HepG2 (cell line): ENCODE measurements at regions not wholly inside any gene's neighbourhood (a gene's known extent, or its start where the extent isn't known, plus 50 kb on each side); places are given as distances from the start of the nearest gene placed in this dataset.

Experiments
- ATAC-seq: fragments of 200-7000 bp; cut with Tn5 transposase; 3 replicates; pipeline ENCODE4 v1.9.1; 2020; ENCODE audit warnings: mild to moderate bottlenecking, moderate library complexity
- BruUV-seq: library from RNA; stranded (reverse); fragments of 400-500 nt; replicated peaks from 2 replicates; lab custom pipeline; 2021; lab: Mats Ljungman, UMichigan
- CTCF ChIA-PET: fragments of 300-600 bp; formaldehyde crosslinking; extraction: SDS; loops from one replicate; lab custom pipeline; 2021; ENCODE audit warnings: low total read pairs, inconsistent platforms, low intra/inter-chr PET ratio; lab: Yijun Ruan, JAX
- POLR2A ChIA-PET: fragments of 350-600 bp; sonication (Branson Sonifier 250); formaldehyde crosslinking; loops from one replicate; lab custom pipeline; 2020; ENCODE audit warnings: antibody characterized with exemption, inconsistent platforms; lab: Yijun Ruan, JAX
- DNase-seq: peaks from one replicate; pipeline ENCODE4 v3.0.0-alpha.2; 2015; ENCODE audit warnings: low spot score
- FAIRE-seq: peaks from 3 replicates; lab custom pipeline; 2011; peaks lifted over from hg19 to GRCh38; lab: Jason Lieb, UNC
- H2AFZ ChIP-seq: one replicate; pipeline ENCODE4 v1.6.1; 2011; ENCODE audit warnings: low read length, inconsistent platforms
- H3K27ac ChIP-seq: fragments of 300-600 bp; 3 replicates; pipeline ENCODE4 v1.8.0; 2011; ENCODE audit warnings: mixed run types, mild to moderate bottlenecking, mixed read lengths, low read length, inconsistent platforms; ENCODE audit not compliant: insufficient read depth; ENCODE audit errors: extremely low read length
- H3K27me3 ChIP-seq, 2 experiments: fragments of 200-600 bp in 1 of 2; 2 replicates in 1 of 2; 3 replicates in 1 of 2; pipeline versions ENCODE4 v1.6.0 to v1.8.0; 2011; ENCODE audit warnings: low read length in 2 of 2, mild to moderate bottlenecking in 2 of 2, moderate library complexity in 2 of 2, inconsistent platforms in 1 of 2; ENCODE audit not compliant: insufficient read depth in 2 of 2, control insufficient read depth in 1 of 2
- H3K36me3 ChIP-seq, 2 experiments: fragments of 200-600 bp in 1 of 2; replicated peaks in 1 of 2; 2 replicates in 1 of 2; 3 replicates in 1 of 2; pipeline versions ENCODE4 v1.5.1 to v1.8.0; 2011; ENCODE audit warnings: low read length in 2 of 2, inconsistent platforms in 1 of 2; ENCODE audit not compliant: insufficient read depth in 2 of 2, control insufficient read depth in 1 of 2
- H3K4me1 ChIP-seq: 2 replicates; pipeline ENCODE4 v1.5.1; 2012; ENCODE audit warnings: low read length, inconsistent platforms; ENCODE audit not compliant: insufficient read depth
- H3K4me2 ChIP-seq: 2 replicates; pipeline ENCODE4 v1.6.0; 2011; ENCODE audit warnings: low read depth, low read length, inconsistent platforms
- H3K4me3 ChIP-seq, 3 experiments: fragments of 200-600 bp in 1 of 3; sonication (generic), shearing (Covaris generic) in 1 of 3; replicated peaks in 1 of 3; 2 replicates each; pipeline ENCODE4 v1.5.1; 2011 to 2016; ENCODE audit warnings: low read length in 3 of 3, inconsistent platforms in 2 of 3, low read depth in 2 of 3, mild to moderate bottlenecking in 2 of 3, control low read depth in 1 of 3, mixed read lengths in 1 of 3; ENCODE audit not compliant: insufficient read depth in 1 of 3
- H3K79me2 ChIP-seq: one replicate; pipeline ENCODE4 v1.6.1; 2011; ENCODE audit warnings: low read length, inconsistent platforms; ENCODE audit not compliant: insufficient read depth
- H3K9ac ChIP-seq: 2 replicates; pipeline ENCODE4 v1.6.0; 2011; ENCODE audit warnings: mild to moderate bottlenecking, low read depth, low read length, inconsistent platforms; ENCODE audit not compliant: insufficient read depth
- H3K9me3 ChIP-seq: 2 replicates; pipeline ENCODE4 v1.5.1; 2012; ENCODE audit warnings: mild to moderate bottlenecking, low read length
- H4K20me1 ChIP-seq: 2 replicates; pipeline ENCODE4 v1.6.0; 2011; ENCODE audit warnings: inconsistent platforms, mild to moderate bottlenecking, low read length, moderate library complexity; ENCODE audit not compliant: insufficient read depth
- HNRNPK ChIP-seq: fragments of 200-400 bp; formaldehyde crosslinking; IDR thresholded peaks from 2 replicates; pipeline ENCODE4 v1.6.1; 2018; ENCODE audit warnings: low read length, low read depth, moderate library complexity, mild to moderate bottlenecking; ENCODE audit not compliant: poor library complexity, severe bottlenecking
- KDM1A ChIP-seq: IDR thresholded peaks from 2 replicates; pipeline ENCODE4 v1.6.1; 2016; ENCODE audit warnings: missing compliant biosample characterization
- KLF13 ChIP-seq: sonication (generic); formaldehyde crosslinking; IDR thresholded peaks from 2 replicates; pipeline ENCODE4 v1.4.0; 2020; ENCODE audit warnings: mild to moderate bottlenecking, missing genetic modification reagents
- MED13 ChIP-seq: sonication (generic); formaldehyde crosslinking; IDR thresholded peaks from 2 replicates; pipeline ENCODE4 v1.5.0; 2020; ENCODE audit warnings: missing genetic modification reagents
- MIER2 ChIP-seq: IDR thresholded peaks from 2 replicates; pipeline ENCODE4 v1.6.1; 2016; ENCODE audit warnings: missing biosample characterization, missing genetic modification reagents
- NFATC3 ChIP-seq: sonication (generic); formaldehyde crosslinking; IDR thresholded peaks from 2 replicates; pipeline ENCODE4 v1.5.1; 2020; ENCODE audit warnings: mild to moderate bottlenecking, missing genetic modification reagents
- NR2F6 ChIP-seq, 2 experiments: IDR thresholded peaks; 2 replicates each; pipeline ENCODE4 v1.6.1; 2016; ENCODE audit warnings: antibody characterized with exemption in 1 of 2, mild to moderate bottlenecking in 1 of 2
- PHF8 ChIP-seq: sonication (generic); formaldehyde crosslinking; IDR thresholded peaks from 2 replicates; pipeline ENCODE4 v1.5.0; 2020; ENCODE audit warnings: missing genetic modification reagents
- RBM22 ChIP-seq: fragments of 200-400 bp; formaldehyde crosslinking; optimal IDR thresholded peaks from 2 replicates; pipeline ENCODE3; 2017; ENCODE audit warnings: mild to moderate bottlenecking, low read length, moderate library complexity
- RFXAP ChIP-seq: sonication (generic); formaldehyde crosslinking; IDR thresholded peaks from 2 replicates; pipeline ENCODE4 v1.4.0; 2020; ENCODE audit warnings: missing genetic modification reagents, borderline replicate concordance
- TBL1XR1 ChIP-seq: fragments of 150-350 bp; IDR thresholded peaks from 2 replicates; pipeline ENCODE4 v1.6.1; 2014; ENCODE audit warnings: borderline replicate concordance, low read length; ENCODE audit not compliant: partially characterized antibody
- TEAD3 ChIP-seq: optimal IDR thresholded peaks from 2 replicates; pipeline ENCODE3; 2016; ENCODE audit warnings: borderline replicate concordance
- ZNF367 ChIP-seq: sonication (generic); formaldehyde crosslinking; IDR thresholded peaks from 2 replicates; pipeline ENCODE4 v1.4.0; 2020; ENCODE audit warnings: missing genetic modification reagents, borderline replicate concordance
- ZNF383 ChIP-seq: sonication (generic); formaldehyde crosslinking; IDR thresholded peaks from 2 replicates; pipeline ENCODE4 v1.4.0; 2020; ENCODE audit warnings: missing genetic modification reagents, mild to moderate bottlenecking, borderline replicate concordance
- ZNF572 ChIP-seq: sonication (generic); formaldehyde crosslinking; IDR thresholded peaks from 2 replicates; pipeline ENCODE4 v1.5.1; 2020; ENCODE audit warnings: mild to moderate bottlenecking, missing genetic modification reagents
- ZNF674 ChIP-seq: sonication (generic); formaldehyde crosslinking; IDR thresholded peaks from 2 replicates; pipeline ENCODE4 v1.5.0; 2020; ENCODE audit warnings: low read depth, mild to moderate bottlenecking, missing genetic modification reagents
- ZNF746 ChIP-seq: sonication (generic); formaldehyde crosslinking; IDR thresholded peaks from 2 replicates; pipeline ENCODE4 v1.8.0; 2022; ENCODE audit warnings: mild to moderate bottlenecking, missing genetic modification reagents
- WGBS: methylation state at CpG from one replicate; pipeline ENCODE4 v1.1.6; 2017; ENCODE audit warnings: low lambda C conversion rate; 5-methylcytosine and 5-hydroxymethylcytosine counted together
- in situ Hi-C: cut with HindIII; loops from 2 replicates; pipeline ENCODE4 v1.10.0; 2017; ENCODE audit warnings: low pct_unique_long_range_greater_than_20kb; ENCODE audit not compliant: extremely low pct_ligation_motif_present
- intact Hi-C: fragments of 100-400 bp; cut with micrococcal nuclease; formaldehyde crosslinking; loops from one replicate; pipeline ENCODE4 v1.10.0; 2022; ENCODE audit not compliant: unreplicated experiment
- TF ChIP-seq, protein P1 (sequence below): IDR thresholded peaks from 2 replicates; pipeline ENCODE4 v1.6.1; 2016; ENCODE audit warnings: control low read depth
- TF ChIP-seq, protein P2 (sequence below): IDR thresholded peaks from 2 replicates; pipeline ENCODE4 v1.6.1; 2016; ENCODE audit warnings: low read depth, missing genetic modification reagents, missing compliant biosample characterization
- TF ChIP-seq, protein P3 (sequence below): IDR thresholded peaks from 2 replicates; pipeline ENCODE4 v1.6.1; 2016

DNA sequence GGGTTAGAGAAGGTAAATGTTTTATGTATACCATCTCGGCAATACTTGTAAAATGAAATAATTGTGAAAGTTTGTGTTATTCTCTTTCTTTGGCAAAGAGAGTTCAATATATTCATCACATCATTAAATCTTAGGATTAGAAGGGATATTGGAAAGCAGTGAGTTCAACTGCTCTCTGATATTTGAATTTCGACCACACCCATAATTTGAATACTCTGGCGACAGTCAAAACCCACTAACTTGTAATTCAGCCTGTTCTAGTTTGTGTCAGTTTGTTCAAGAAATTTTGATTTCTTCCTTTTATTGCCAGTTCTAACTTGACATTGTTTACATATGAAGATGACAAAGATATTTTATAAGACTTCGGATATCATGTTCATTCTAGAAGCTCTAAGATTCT is 1380.5 kb upstream of the CDH8 start:
- ChIA-PET CTCF (no interaction called here), POLR2A (no interaction called here)
- no peak overlapping the region for H3K4me2 ChIP-seq
- peaks cover 36% of the 10 kb centered on the region for H3K9me3 ChIP-seq
- H3K36me3 ChIP-seq: no peaks in the 10 kb centered on the region
- H3K9ac ChIP-seq: no peak overlapping the region
- TF ChIP-seq ZNF674 (CRISPR knock-in tag) (no peak), RBM22 (no peak), ZNF572 (CRISPR knock-in tag) (no peak), KDM1A (no peak), TBL1XR1 (no peak), PHF8 (CRISPR knock-in tag) (no peak), TEAD3 (no peak), NR2F6 (IDR thresholded peaks at IDR 0.05) (no peak), NR2F6 (CRISPR knock-in tag; IDR thresholded peaks at IDR 0.05) (no peak), MED13 (CRISPR knock-in tag) (no peak), HNRNPK (no peak), NFATC3 (CRISPR knock-in tag) (no peak), ZNF746 (no peak), ZNF367 (CRISPR knock-in tag) (no peak), KLF13 (CRISPR knock-in tag) (no peak), RFXAP (no peak), ZNF383 (CRISPR knock-in tag) (no peak), MIER2 (CRISPR knock-in tag) (no peak)
- TF ChIP-seq, protein P1, sequence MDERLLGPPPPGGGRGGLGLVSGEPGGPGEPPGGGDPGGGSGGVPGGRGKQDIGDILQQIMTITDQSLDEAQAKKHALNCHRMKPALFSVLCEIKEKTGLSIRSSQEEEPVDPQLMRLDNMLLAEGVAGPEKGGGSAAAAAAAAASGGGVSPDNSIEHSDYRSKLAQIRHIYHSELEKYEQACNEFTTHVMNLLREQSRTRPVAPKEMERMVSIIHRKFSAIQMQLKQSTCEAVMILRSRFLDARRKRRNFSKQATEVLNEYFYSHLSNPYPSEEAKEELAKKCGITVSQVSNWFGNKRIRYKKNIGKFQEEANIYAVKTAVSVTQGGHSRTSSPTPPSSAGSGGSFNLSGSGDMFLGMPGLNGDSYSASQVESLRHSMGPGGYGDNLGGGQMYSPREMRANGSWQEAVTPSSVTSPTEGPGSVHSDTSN: no peak
- TF ChIP-seq, protein P2, sequence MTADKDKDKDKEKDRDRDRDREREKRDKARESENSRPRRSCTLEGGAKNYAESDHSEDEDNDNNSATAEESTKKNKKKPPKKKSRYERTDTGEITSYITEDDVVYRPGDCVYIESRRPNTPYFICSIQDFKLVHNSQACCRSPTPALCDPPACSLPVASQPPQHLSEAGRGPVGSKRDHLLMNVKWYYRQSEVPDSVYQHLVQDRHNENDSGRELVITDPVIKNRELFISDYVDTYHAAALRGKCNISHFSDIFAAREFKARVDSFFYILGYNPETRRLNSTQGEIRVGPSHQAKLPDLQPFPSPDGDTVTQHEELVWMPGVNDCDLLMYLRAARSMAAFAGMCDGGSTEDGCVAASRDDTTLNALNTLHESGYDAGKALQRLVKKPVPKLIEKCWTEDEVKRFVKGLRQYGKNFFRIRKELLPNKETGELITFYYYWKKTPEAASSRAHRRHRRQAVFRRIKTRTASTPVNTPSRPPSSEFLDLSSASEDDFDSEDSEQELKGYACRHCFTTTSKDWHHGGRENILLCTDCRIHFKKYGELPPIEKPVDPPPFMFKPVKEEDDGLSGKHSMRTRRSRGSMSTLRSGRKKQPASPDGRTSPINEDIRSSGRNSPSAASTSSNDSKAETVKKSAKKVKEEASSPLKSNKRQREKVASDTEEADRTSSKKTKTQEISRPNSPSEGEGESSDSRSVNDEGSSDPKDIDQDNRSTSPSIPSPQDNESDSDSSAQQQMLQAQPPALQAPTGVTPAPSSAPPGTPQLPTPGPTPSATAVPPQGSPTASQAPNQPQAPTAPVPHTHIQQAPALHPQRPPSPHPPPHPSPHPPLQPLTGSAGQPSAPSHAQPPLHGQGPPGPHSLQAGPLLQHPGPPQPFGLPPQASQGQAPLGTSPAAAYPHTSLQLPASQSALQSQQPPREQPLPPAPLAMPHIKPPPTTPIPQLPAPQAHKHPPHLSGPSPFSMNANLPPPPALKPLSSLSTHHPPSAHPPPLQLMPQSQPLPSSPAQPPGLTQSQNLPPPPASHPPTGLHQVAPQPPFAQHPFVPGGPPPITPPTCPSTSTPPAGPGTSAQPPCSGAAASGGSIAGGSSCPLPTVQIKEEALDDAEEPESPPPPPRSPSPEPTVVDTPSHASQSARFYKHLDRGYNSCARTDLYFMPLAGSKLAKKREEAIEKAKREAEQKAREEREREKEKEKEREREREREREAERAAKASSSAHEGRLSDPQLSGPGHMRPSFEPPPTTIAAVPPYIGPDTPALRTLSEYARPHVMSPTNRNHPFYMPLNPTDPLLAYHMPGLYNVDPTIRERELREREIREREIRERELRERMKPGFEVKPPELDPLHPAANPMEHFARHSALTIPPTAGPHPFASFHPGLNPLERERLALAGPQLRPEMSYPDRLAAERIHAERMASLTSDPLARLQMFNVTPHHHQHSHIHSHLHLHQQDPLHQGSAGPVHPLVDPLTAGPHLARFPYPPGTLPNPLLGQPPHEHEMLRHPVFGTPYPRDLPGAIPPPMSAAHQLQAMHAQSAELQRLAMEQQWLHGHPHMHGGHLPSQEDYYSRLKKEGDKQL (CRISPR knock-in tag): no peak
- TF ChIP-seq, protein P3, sequence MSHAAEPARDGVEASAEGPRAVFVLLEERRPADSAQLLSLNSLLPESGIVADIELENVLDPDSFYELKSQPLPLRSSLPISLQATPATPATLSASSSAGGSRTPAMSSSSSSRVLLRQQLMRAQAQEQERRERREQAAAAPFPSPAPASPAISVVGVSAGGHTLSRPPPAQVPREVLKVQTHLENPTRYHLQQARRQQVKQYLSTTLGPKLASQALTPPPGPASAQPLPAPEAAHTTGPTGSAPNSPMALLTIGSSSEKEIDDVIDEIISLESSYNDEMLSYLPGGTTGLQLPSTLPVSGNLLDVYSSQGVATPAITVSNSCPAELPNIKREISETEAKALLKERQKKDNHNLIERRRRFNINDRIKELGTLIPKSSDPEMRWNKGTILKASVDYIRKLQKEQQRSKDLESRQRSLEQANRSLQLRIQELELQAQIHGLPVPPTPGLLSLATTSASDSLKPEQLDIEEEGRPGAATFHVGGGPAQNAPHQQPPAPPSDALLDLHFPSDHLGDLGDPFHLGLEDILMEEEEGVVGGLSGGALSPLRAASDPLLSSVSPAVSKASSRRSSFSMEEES (CRISPR knock-in tag): no peak
- no peak for ATAC-seq
- WGBS: 20% methylated on average over 4 of the region's 4 CpGs
- in situ Hi-C loops: no loop called here
- no peaks in the 10 kb centered on the region for H4K20me1 ChIP-seq
- H2AFZ ChIP-seq: no peak overlapping the region
- FAIRE-seq: no peak
- H3K79me2 ChIP-seq: no peaks in the 10 kb centered on the region
- no peaks in the 10 kb centered on the region for H3K4me1 ChIP-seq
- no peak overlapping the region for H3K27ac ChIP-seq
- intact Hi-C loops: no loop called here
- BruUV-seq: no TSS peak
- no peak overlapping the region for H3K4me3 ChIP-seq
- no peak for DNase-seq
- H3K27me3 ChIP-seq: no peaks in the 10 kb centered on the region
